HEK293T (cell line): ENCODE measurements at regions not wholly inside any gene's neighbourhood (a gene's known extent, or its start where the extent isn't known, plus 50 kb on each side); places are given as distances from the start of the nearest gene placed in this dataset.

Experiments
- BHLHE40 ChIP-seq: fragments of 450-650 bp; IDR thresholded peaks from 2 replicates; pipeline ENCODE4 v1.6.1; 2016; ENCODE audit warnings: mild to moderate bottlenecking, moderate library complexity, borderline replicate concordance
- FOXA1 ChIP-seq: fragments of 450-650 bp; IDR thresholded peaks from 2 replicates; pipeline ENCODE4 v1.6.1; 2016; ENCODE audit warnings: mild to moderate bottlenecking
- FOXK2 ChIP-seq: fragments of 450-650 bp; IDR thresholded peaks from 2 replicates; pipeline ENCODE4 v1.6.1; 2016; ENCODE audit warnings: mild to moderate bottlenecking
- FOXM1 ChIP-seq: fragments of 450-650 bp; IDR thresholded peaks from 2 replicates; pipeline ENCODE4 v1.6.1; 2017; ENCODE audit warnings: mild to moderate bottlenecking, borderline replicate concordance
- NFRKB ChIP-seq: fragments of 450-650 bp; IDR thresholded peaks from 2 replicates; pipeline ENCODE4 v1.6.1; 2016; ENCODE audit warnings: mild to moderate bottlenecking, moderate library complexity
- SUZ12 ChIP-seq: fragments of 450-650 bp; IDR thresholded peaks from 2 replicates; pipeline ENCODE4 v1.6.1; 2016; ENCODE audit warnings: mild to moderate bottlenecking
- TARDBP ChIP-seq: fragments of 450-650 bp; IDR thresholded peaks from 2 replicates; pipeline ENCODE4 v1.6.1; 2016
- ZNF384 ChIP-seq: fragments of 450-650 bp; IDR thresholded peaks from 2 replicates; pipeline ENCODE4 v1.6.1; 2016
- TF ChIP-seq, protein P1 (sequence below): fragments of 450-650 bp; IDR thresholded peaks from 2 replicates; pipeline ENCODE4 v1.6.1; 2016

- no peak for TF ChIP-seq ZNF384
- TF ChIP-seq BHLHE40, result no peak
- TF ChIP-seq NFRKB, result no peak
- no peak for TF ChIP-seq FOXK2
- TF ChIP-seq FOXA1, result no peak
- TF ChIP-seq, protein P1, sequence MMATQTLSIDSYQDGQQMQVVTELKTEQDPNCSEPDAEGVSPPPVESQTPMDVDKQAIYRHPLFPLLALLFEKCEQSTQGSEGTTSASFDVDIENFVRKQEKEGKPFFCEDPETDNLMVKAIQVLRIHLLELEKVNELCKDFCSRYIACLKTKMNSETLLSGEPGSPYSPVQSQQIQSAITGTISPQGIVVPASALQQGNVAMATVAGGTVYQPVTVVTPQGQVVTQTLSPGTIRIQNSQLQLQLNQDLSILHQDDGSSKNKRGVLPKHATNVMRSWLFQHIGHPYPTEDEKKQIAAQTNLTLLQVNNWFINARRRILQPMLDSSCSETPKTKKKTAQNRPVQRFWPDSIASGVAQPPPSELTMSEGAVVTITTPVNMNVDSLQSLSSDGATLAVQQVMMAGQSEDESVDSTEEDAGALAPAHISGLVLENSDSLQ, result no peak
- no peak for TF ChIP-seq SUZ12
- no peak for TF ChIP-seq TARDBP
- no peak for TF ChIP-seq FOXM1
Observed at GRCh38 chr17:53655591-53655990, 167.1 kb upstream of the KIF2B start.
